G401.6 (cell line): ENCODE measurements at regions not wholly inside any gene's neighbourhood (a gene's known extent, or its start where the extent isn't known, plus 50 kb on each side); places are given as distances from the start of the nearest gene placed in this dataset.

Experiments
- FAIRE-seq: peaks from 2 replicates; lab custom pipeline; 2012; peaks lifted over from hg19 to GRCh38; lab: Jason Lieb, UNC

DNA sequence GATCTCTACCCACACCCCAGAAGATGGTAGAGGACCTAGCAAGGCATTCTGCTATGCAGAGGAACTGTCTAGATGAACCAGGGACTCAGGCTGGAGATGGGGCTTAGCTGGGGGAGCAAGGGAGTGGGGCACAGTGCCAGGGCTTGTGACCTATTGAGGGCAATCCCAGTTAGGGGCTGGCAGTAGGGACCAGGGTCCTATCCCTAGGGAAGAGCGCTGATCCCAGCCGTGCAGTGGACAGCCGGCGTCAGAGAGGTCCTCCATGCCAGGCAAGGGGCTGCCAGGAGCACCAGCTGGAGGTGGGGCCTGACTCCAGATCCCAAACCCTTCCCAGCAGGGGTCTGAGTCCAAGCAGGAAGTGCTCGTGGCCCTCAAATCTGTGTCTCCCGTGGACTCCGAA, 52.7 kb upstream of the NEURL1B start:
- no peak for FAIRE-seq

- FAIRE-seq: no peak
These were observed 54.0 kb upstream of the NEURL1B start for GRCh38 chr5:172587061-172587405.

- FAIRE-seq: no peak
These were observed 54.7 kb upstream of the NEURL1B start for GRCh38 chr5:172586125-172587060.

DNA sequence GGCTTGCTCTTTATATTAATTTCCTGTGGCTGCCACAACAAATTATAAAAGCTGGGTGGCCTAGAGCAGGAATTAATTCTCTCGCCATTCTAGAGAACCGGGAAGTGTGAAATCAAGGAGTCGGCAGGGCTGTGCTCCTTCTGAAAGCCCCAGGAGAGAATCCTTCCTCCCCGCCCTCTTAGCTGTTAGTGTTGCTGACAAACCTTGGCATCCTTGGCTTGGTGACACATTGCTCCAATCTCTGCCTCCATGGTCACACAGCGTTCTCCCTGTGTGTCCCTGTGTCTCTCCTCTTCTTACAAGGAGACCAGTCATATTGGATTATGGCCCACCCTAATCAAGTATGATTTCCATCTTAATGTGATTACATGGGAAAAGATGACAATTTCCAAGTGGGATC, 55.9 kb upstream of the NEURL1B start:
- no peak for FAIRE-seq

DNA sequence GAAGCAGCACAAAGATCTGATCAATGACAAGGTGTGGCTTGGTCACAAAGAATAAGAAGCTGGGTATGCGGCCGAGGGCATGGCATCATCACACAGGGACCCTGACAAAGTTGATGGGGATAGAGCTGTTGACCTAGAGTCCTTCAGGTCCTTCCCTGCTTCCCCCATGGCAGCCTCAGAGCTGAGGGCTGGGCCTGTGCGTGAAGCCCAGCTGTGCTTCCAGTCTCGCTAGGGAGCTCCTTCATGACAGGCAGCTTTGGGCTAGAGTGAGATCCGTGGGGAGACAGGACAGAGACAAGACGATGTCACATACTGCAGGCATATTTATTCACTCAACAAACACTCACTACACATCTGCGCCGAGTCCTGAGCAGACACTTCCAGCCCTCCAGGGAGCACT, 56.4 kb upstream of the NEURL1B start:
- FAIRE-seq: no peak

- no peak for FAIRE-seq
These were observed 57.0 kb upstream of the NEURL1B start for GRCh38 chr5:172583931-172584511.

DNA sequence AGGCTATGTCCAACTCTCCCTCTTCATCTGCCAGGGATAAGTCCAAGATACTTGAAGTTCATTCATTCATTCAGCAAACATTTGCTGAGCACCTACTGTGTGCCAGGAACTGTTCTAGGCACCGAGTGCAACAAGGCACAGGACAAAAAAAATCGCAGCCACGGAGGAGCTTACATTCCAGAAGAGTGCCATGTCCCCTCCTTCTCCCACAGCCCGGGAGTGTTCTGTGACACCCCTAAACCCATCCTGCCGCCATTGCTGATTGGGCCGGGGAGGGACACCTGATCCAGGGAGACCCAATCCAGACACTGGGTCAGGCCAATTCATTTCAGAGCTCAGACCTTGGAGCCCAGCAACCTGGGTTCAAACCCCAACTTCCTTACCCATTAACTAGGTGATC, 58.1 kb upstream of the NEURL1B start:
- no peak for FAIRE-seq

DNA sequence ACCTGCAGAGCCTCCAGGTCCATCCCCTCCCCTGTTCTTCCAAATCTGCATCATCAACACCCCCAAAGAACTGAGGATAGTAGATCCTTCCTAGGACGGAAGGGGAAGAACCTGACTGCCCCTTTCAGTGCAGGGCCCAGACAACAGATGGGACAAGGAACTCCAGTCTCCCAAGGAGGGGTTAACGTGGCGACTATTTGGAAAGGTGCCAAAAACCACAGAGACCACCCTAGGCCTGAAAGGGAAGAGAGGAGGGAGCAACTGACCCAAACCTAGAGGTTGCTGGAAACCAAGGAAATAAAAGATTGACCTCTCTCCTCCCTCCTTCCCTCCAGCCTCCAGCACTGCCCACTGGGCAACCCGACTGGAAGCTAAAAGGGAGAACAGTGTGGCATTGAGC, 59.7 kb upstream of the NEURL1B start:
- FAIRE-seq: no peak

DNA sequence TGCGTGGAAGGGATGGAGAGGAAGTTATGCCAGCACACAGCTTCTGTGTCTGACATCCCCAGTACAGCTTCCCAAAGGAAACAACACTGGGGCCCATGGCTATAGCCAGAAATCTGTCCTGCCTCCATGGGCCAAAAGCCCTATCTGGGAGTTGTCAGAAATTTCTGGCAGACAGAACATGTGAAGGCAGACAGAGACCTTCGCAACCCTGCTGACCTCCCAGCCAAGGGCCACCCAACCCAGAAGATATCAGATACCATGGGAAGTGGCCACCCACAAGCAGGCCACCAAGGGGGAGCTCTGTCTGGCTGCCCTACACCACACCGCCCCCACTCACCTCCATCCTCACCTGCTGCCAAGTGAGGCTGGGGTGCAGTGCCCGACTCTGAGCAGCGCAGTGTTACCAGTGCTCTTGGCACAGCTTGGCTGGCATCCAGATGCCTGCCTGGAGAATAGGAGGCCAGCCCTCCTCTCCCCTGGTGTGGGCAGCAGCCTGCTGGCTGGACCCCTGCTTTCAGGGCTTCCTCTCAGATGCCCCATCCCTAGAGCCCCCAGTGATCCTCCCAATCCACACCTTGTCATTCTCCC, 61.6 kb upstream of the NEURL1B start:
- FAIRE-seq: no peak

DNA sequence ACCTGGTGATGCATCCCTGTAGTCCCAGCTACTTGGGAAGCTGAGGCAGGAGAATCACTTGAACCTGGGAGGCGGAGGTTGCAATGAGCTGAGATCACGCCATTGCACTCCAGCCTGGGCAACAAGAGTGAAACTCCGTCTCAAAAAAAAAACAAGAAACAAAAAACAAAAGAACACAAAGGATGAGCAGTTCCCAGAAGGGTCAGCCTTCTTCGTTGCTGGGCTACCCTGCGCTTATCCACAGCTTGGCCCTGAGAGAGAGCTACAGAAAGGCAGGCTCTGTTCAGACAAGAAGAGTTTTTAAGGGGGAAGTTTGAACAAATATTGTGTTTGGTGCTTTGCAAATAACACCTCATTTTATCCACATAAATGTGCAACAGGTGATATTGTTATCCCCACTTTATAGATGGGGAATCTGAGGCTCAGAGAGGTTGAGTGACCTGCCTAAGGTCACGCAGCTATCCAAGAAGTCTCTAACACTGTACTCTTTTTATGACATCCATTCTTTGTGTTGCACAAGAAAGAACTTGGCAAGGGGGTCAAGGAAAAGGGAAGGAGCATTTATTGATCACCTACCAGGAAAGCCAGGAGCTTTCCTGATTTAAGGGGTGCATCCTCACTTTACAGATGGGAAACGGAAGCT, 63.7 kb upstream of the NEURL1B start:
- FAIRE-seq: no peak

- no peak for FAIRE-seq
These were observed 65.1 kb upstream of the NEURL1B start for GRCh38 chr5:172575816-172576545.

- no peak for FAIRE-seq
These were observed 65.6 kb upstream of the NEURL1B start for GRCh38 chr5:172575416-172575815.

GRCh38 chr5:172574871-172575223, 66.2 kb upstream of the NEURL1B start:
- FAIRE-seq: no peak

DNA sequence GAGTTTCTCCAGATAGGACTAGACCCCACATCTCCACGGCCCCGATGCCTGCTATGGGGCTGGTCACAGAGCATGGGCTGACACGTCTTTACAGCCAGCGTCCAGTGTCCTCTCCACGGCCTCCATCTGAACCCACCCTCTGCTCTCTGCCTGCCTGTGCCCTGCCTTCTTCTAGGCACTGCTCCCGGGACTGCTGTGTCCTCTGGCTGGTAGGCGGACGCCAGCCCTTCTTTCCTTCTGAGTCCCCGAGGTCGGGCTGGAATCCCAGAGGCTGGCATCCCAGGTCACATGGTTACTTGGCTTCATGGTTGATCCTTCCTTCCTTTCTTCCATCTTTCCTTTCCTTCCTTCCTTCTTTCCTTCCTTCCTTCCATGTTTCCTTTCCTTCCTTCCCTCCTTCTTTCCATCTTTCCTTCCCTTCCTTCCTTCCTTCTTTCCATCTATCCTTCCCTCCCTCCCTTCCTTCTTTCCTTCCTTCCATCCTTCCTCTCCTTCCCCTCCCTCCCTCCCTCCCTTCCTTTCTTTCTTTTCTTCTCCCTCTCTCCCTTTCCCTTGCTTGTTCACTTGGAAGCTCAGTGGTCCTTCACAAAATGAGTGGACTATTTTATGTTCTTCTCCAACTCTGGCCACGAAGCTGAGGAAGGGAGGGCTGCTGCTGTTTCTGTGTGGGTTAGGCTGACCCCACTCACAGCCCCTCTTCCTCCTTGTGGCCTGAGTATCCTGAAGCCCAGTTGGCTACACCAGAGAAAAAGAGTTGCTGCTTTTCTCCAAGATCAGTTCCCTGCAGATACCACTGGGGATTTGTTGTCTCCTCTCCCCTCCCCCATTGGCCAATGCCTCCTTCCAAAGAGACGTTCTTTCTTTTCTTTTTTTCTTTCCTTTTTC, 66.8 kb upstream of the NEURL1B start:
- FAIRE-seq: no peak

GRCh38 chr5:172573120-172573882, 67.8 kb upstream of the NEURL1B start:
- no peak for FAIRE-seq

GRCh38 chr5:172572440-172572839, 68.6 kb upstream of the NEURL1B start:
- no peak for FAIRE-seq

GRCh38 chr5:172571892-172572291, 69.2 kb upstream of the NEURL1B start:
- no peak for FAIRE-seq

DNA sequence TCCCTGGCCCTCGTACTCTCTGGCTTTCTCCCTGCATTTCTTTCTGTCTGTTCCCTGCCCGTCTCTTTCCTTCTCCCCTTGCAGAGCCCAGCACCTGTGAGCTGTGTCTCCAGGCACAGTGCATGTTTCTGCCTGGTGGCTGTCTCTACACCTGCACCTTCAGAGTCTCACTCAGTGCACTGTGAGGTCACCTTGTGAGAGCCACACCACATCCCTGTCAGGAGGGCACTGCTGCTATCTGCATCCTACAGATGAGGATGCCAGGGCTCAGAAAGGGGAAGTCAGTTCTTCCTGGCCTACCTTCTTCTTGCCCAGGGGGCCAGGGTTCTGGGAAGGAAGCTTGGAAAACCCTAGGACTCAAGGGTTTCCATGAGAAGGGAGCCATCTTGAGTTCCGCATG, 69.7 kb upstream of the NEURL1B start:
- FAIRE-seq: no peak

- no peak for FAIRE-seq
These were observed 70.3 kb upstream of the NEURL1B start for GRCh38 chr5:172570594-172571334.
